Prostate gland (tissue), 2 donors: ENCODE measurements at regions not wholly inside any gene's neighbourhood (a gene's known extent, or its start where the extent isn't known, plus 50 kb on each side); places are given as distances from the start of the nearest gene placed in this dataset.

Experiments
- DNase-seq: peaks from one replicate; pipeline ENCODE4 v3.0.0-alpha.2; 2019; ENCODE audit warnings: low spot score
- H3K27ac ChIP-seq, 2 donors: fragments of 200-600 bp; sonication (generic); 2 replicates each; pipeline ENCODE4 v1.5.1; 2017 to 2019
- H3K27me3 ChIP-seq: fragments of 200-600 bp; sonication (generic); replicated peaks from 2 replicates; pipeline ENCODE4 v1.5.1; 2019; ENCODE audit not compliant: insufficient read depth
- H3K36me3 ChIP-seq, 2 donors: fragments of 200-600 bp; sonication (generic); 1 replicate in 1 of 2; 2 replicates in 1 of 2; pipeline versions ENCODE4 v1.5.1 to v1.8.1; 2017 to 2019
- H3K4me1 ChIP-seq: fragments of 200-600 bp; sonication (generic); replicated peaks from 2 replicates; pipeline ENCODE4 v1.5.1; 2019
- H3K4me3 ChIP-seq, 2 donors: fragments of 200-600 bp; sonication (generic); 2 replicates each; pipeline ENCODE4 v1.5.1; 2017 to 2019
- H3K9me3 ChIP-seq: fragments of 200-600 bp; sonication (generic); 2 replicates; pipeline ENCODE4 v1.5.1; 2017
- POLR2A ChIP-seq: fragments of 450-650 bp; IDR thresholded peaks from one replicate; pipeline ENCODE4 v1.6.1; 2016; ENCODE audit warnings: antibody characterized with exemption, mild to moderate bottlenecking
- POLR2AphosphoS5 ChIP-seq: sonication (generic); formaldehyde crosslinking; IDR thresholded peaks from one replicate; pipeline ENCODE4 v1.6.1; 2017; ENCODE audit warnings: antibody characterized with exemption
- WGBS: methylation state at CpG from one replicate; pipeline ENCODE4 v1.1.5; 2018; 5-methylcytosine and 5-hydroxymethylcytosine counted together
- intact Hi-C: fragments of 100-400 bp; cut with DNase I; formaldehyde crosslinking; loops from one replicate; pipeline ENCODE4 v1.14.2; 2022
- TF ChIP-seq, protein P1 (sequence below), 4 experiments: fragments of 200-600 bp in 2 of 4; fragments of 450-650 bp in 2 of 4; sonication (generic) in 2 of 4; IDR thresholded peaks; 1 replicate in 3 of 4; 2 replicates in 1 of 4; pipeline ENCODE4 v1.5.1; 2016 to 2019; ENCODE audit warnings: antibody characterized with exemption in 4 of 4, mild to moderate bottlenecking in 2 of 4, moderate library complexity in 2 of 4

DNA sequence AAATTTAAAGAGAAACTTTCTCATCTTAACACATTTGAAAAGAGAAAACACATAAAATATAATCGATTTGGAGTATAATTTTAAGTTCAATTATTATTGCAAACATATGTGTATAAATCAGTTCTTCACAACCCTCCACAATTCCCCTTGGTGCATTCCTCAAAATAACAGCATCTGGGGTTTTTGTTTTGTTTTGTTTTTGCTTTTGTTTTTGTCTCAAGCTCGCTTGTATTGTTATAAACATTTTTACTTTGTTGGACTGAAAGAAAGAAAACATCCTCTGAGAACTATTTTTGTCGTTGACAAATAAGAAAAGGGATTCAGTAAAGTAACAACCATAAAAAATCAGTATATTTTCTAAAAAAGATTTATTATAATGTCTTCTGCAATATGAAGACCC, 60.2 kb upstream of the HIVEP1 start:
- WGBS: 78% methylated on average over 3 of the region's 3 CpGs
- Histone ChIP-seq H3K36me3 (no peaks in the 10 kb centered on the region), H3K9me3 (no peaks in the 10 kb centered on the region), H3K27me3 (no peaks in the 10 kb centered on the region), H3K4me1 (no peaks in the 10 kb centered on the region), H3K4me3 (no peak overlapping the region), H3K27ac (no peak overlapping the region)
- DNase-seq: no peak
- TF ChIP-seq, protein P1, sequence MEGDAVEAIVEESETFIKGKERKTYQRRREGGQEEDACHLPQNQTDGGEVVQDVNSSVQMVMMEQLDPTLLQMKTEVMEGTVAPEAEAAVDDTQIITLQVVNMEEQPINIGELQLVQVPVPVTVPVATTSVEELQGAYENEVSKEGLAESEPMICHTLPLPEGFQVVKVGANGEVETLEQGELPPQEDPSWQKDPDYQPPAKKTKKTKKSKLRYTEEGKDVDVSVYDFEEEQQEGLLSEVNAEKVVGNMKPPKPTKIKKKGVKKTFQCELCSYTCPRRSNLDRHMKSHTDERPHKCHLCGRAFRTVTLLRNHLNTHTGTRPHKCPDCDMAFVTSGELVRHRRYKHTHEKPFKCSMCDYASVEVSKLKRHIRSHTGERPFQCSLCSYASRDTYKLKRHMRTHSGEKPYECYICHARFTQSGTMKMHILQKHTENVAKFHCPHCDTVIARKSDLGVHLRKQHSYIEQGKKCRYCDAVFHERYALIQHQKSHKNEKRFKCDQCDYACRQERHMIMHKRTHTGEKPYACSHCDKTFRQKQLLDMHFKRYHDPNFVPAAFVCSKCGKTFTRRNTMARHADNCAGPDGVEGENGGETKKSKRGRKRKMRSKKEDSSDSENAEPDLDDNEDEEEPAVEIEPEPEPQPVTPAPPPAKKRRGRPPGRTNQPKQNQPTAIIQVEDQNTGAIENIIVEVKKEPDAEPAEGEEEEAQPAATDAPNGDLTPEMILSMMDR (IDR thresholded peaks at IDR 0.05): no peak
- TF ChIP-seq POLR2A (no peak), POLR2AphosphoS5 (no peak)
- intact Hi-C loops: no loop called here

DNA sequence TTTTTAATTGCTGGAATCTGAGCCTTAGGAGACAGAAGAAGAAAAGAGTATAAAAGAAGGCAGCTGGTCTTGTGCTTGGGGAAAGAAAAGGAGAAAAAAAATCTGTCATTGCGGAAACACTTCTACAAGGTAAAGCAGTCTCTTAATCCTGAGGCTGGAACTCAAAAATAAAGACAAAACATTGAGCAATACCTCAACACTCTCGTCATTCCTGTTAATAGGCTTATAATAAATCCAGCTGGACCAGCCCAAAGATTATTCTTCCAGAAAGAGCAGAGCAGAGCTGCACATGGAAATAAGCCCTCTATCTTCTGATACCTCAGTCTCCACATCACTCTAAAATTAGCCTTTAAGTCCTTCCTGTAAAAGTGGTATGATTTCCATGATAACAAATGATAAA, 62.0 kb upstream of the HIVEP1 start:
- H3K36me3 ChIP-seq: no peaks in the 10 kb centered on the region
- no peak overlapping the region for H3K27ac ChIP-seq
- TF ChIP-seq POLR2A (no peak), POLR2AphosphoS5 (peak; percentile 69)
- TF ChIP-seq, protein P1 (IDR thresholded peaks at IDR 0.05): no peak
- H3K4me3 ChIP-seq: no peak overlapping the region
- no peaks in the 10 kb centered on the region for H3K27me3 ChIP-seq
- intact Hi-C loops: no loop called here
- DNase-seq: no peak
- WGBS: 35% methylated on average over 2 of the region's 2 CpGs
- no peaks in the 10 kb centered on the region for H3K9me3 ChIP-seq
- H3K4me1 ChIP-seq: no peaks in the 10 kb centered on the region

DNA sequence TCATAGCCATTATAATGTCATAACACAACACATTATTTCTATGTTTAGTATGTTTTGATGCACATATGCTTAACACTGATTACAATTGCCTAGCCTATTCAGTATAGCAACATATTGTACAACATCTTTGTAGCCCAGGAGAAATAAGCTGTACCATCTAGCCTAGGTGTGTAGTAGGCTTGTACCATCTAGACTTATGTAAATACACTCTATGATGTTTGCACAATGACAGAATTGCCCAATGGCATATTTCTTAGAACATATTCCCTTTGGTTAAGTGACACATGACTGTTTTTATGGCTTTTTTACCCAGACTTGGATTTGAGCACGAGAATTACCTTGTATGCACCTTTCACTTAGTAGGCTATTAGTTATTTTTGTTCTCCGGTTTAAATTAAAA, 64.5 kb upstream of the HIVEP1 start:
- H3K4me1 ChIP-seq: no peaks in the 10 kb centered on the region

DNA sequence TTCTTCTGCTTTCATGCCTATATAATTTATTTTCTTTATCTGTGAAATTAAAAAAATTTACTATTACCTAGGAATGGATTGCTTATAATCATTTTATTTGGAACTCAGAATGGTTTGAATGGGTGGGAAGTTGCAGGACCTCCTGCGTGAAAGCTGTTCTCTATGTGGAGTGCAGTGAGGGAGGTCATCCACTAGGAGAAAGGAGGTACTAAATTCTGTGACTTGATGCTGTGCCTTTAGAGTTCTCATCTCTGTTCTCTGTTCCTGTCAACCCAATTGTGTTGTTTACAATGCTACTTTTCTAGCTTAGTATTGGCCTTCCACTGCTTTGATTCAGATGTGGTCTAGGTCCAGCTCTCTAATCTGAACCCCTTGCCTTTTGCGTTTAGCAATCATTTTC, 65.0 kb upstream of the HIVEP1 start:
- H3K27me3 ChIP-seq: no peaks in the 10 kb centered on the region
- H3K9me3 ChIP-seq: no peaks in the 10 kb centered on the region
- H3K4me3 ChIP-seq: no peak overlapping the region
- H3K27ac ChIP-seq: no peak overlapping the region
- 95% methylated on average over 2 of the region's 2 CpGs for WGBS
- TF ChIP-seq POLR2A (no peak), POLR2AphosphoS5 (no peak)
- TF ChIP-seq, protein P1 (IDR thresholded peaks at IDR 0.05): no peak
- no peaks in the 10 kb centered on the region for H3K4me1 ChIP-seq
- no peaks in the 10 kb centered on the region for H3K36me3 ChIP-seq
- no peak for DNase-seq
- intact Hi-C loops: no loop called here

More for the DNA sequence above, 64.5 kb upstream of the HIVEP1 start:
- no peak for TF ChIP-seq POLR2A
- TF ChIP-seq POLR2AphosphoS5: no peak
- TF ChIP-seq, protein P1 (IDR thresholded peaks at IDR 0.05): no peak
- Histone ChIP-seq H3K9me3 (no peaks in the 10 kb centered on the region), H3K36me3 (no peaks in the 10 kb centered on the region), H3K27me3 (no peaks in the 10 kb centered on the region), H3K4me3 (no peak overlapping the region), H3K27ac (no peak overlapping the region)
- intact Hi-C loops: no loop called here
- 41% methylated on average over 2 of the region's 2 CpGs for WGBS
- DNase-seq: no peak

DNA sequence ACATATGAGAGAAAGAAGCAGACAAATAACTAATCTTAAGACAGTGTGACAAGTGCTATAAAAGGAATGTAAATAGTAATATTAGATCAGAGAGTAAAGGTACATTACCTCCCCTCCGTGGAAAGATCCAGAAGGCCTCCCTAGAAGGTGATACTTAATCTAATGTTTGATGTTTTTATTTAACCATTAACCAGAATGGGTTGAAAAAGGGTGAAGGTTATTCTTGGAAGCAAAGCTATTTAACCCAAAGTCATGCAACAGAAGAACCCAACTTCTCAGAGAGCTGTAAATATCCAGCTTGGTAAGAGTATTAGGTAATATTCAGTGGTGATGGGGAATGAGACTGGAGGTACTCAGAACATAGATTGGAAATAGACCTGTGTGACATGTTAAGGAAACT, 68.0 kb upstream of the HIVEP1 start:
- 21% methylated on average over 1 of the region's 1 CpG for WGBS
- intact Hi-C loops: no loop called here
- H3K27me3 ChIP-seq: no peaks in the 10 kb centered on the region
- H3K4me1 ChIP-seq: no peaks in the 10 kb centered on the region
- TF ChIP-seq, protein P1 (IDR thresholded peaks at IDR 0.05): no peak
- TF ChIP-seq POLR2A (no peak), POLR2AphosphoS5 (no peak)
- H3K27ac ChIP-seq: no peak overlapping the region
- no peak overlapping the region for H3K4me3 ChIP-seq
- no peak for DNase-seq
- H3K9me3 ChIP-seq: no peaks in the 10 kb centered on the region
- no peaks in the 10 kb centered on the region for H3K36me3 ChIP-seq
